ENCODE measurements at regions not wholly inside any gene's neighbourhood (a gene's known extent, or its start where the extent isn't known, plus 50 kb on each side); places are given as distances from the start of the nearest gene placed in this dataset.

DNA sequence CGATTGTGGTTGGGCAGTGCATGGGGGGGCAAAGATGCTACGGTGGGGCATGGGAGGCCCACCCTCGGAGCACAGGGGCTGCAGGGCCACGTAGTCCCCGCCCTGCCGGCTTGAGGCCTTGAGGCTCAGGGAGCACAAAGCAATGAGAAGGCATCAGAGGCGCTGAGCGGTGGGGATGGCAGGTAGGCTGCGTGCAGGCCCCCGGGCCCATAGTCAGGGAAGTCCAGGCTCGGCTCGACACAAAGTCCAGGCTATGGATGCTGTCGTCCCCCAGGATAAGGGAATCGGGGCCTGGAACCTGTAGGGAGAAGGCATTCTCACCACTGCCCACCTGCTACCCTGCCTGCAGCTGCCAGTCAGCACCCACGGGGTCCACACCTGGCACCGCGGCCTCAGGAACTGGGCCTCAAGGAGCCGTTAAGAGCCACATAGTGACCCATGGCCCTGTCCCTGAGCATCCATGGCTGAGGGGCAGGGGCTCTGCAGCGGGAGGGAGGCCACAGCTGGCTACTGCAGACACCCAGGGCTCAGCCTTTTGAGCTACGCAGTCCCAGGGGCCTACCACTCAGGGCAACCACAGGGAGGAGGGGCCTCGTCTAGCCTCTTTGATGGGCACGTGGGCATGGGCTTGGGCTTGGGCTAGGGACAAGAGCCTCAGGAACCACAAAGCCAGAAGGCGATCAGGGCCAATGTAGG is 179.7 kb downstream of the IGLL1 start:
- Histone ChIP-seq H3K4me3 (ENCODE audit: low read length) (no peak overlapping the region), H3K9me3 (ENCODE audit: insufficient read depth, low read depth, low read length) (no peaks in the 10 kb centered on the region), H3K27me3 (ENCODE audit: insufficient read depth, low read length) (no peaks in the 10 kb centered on the region), H3K4me1 (ENCODE audit: insufficient read depth, low read length) (no peaks in the 10 kb centered on the region), H3K9ac (ENCODE audit: low read depth, low read length) (no peak overlapping the region), H3K27ac (ENCODE audit: low read length) (no peak overlapping the region), H3K36me3 (ENCODE audit: insufficient read depth, low read depth, low read length) (no peaks in the 10 kb centered on the region)

DNA sequence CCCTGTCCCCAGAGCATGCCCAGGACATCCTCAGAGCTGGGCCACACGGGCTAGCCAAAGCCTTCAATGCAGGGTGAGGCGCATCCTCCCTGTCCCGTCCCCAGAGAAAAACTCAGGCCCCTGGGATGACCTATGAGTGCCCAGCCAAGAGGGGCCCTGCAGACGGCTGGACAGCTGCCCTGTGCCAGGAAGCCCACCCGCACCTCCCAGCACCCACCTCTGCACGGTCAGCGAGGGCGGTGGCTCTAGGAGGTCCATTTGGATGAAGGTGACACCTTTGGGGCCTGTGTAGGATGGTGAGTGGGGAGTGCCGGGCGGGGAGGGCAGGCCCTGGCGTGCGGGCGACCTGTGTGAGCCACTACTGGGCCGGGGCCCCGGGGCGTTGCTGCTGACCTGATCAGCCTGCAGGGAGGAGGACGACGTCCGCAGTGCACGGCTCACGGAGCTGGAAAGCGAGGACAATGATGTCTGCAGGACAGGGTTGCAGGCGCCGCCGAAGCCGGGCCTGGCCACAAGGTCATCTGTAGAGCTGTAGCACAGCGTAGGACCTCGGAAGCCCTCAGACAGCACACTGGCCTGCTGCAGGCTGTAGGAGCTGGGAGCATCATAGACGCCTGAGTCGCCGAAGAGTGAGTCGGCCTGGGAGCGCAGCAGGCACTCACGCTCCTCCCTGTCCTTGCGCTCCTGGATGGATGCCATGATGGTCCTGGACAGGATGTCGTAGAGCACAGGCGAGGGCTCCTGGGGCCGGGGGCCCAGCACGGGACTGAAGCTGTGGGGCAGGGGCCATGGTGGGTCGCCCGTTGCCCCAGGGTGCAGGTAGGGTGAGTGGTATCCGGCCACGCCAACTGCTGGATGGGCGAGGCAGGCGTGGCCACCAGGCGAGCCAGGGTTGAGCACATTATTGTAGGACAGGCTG is 180.5 kb downstream of the IGLL1 start:
- Histone ChIP-seq H3K27ac (ENCODE audit: low read length) (no peak overlapping the region), H3K4me3 (ENCODE audit: low read length) (no peak overlapping the region), H3K9me3 (ENCODE audit: insufficient read depth, low read depth, low read length) (no peaks in the 10 kb centered on the region), H3K27me3 (ENCODE audit: insufficient read depth, low read length) (no peaks in the 10 kb centered on the region), H3K9ac (ENCODE audit: low read depth, low read length) (no peak overlapping the region), H3K4me1 (ENCODE audit: insufficient read depth, low read length) (no peaks in the 10 kb centered on the region), H3K36me3 (ENCODE audit: insufficient read depth, low read depth, low read length) (no peaks in the 10 kb centered on the region)

DNA sequence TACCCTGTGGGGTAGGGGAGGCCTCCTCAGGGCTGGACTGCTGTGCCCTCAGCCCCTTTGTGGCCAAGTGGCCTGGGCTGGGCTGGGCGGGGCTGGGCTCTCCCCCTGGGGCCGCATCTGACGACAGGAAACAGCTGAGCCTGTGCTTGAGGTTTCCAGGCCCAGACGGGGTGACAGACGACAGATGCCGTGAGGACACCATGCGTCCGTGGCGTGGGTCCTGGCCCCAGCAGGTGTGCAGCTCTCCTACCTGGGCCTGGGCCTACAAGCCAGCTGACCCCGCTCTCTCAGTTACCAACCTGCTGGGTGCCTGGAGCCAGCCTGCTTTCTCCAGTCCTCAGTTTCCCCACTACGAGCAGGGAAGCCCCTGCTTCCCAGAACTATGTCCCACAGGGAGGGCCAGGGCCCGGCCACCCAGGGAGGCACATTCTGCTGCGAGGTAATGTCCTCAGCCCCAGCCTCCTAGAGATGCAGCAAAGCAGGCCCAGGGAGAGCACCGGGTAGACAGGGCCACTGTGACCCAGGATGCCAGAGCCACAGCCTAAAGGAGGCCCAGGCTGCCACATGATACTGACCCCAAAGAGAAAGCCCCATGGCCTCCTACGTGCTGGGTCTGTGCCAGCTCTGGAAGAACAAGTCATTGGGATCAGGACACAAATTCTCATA is 181.3 kb downstream of the IGLL1 start:
- H3K4me1 ChIP-seq (ENCODE audit: insufficient read depth, low read length) = no peaks in the 10 kb centered on the region
- H3K27me3 ChIP-seq (ENCODE audit: insufficient read depth, low read length) = no peaks in the 10 kb centered on the region
- H3K27ac ChIP-seq (ENCODE audit: low read length) = no peak overlapping the region

DNA sequence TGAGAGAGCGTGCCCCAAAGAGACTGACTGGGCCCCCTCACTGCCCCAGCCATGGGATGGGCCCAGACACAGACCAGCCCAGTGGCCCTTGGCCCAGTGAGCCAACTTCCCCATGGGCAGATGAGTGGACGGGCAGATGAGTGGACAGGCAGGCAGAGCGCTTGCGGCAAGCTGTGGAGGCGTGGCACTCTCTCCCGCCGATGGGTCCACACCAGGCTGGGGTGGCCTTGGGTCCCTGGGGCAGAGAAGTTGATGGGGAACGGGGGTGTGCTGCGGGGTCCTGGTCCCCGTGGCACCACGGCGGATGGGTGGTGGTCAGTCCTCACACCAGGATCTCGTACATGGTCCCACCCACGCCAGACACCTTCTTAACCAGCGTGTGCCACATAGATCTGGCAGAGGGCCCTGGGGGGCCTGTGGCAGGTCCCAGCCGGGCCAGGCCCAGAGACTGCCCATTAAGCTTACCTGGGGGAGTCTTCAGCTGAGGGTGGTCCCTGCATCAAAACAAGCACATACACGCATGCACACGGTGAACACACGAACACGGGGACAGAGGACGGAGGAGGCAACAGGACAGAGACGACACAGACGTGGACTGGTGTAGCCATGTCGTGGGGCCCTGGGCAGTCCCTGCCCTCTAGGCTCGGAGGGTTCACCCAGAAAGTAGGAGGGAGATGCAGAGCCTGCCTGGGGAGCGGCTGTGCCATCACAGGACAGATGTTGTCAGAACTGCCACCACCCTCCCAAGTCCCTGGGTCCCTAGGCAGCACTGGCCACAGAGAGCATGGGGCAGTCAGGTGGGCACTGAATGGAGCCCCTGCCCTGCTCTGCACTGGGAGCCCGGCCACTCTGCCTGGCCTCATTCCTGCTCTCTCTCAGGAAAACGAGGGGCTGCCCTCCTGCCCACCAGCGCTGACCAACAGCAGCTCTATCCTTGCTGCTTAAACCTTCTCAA is 182.2 kb downstream of the IGLL1 start:
- no peak overlapping the region for H3K27ac ChIP-seq (ENCODE audit: low read length)
- H3K4me3 ChIP-seq (ENCODE audit: low read length) = no peak overlapping the region
- no peak overlapping the region for H3K9ac ChIP-seq (ENCODE audit: low read depth, low read length)
- H3K9me3 ChIP-seq (ENCODE audit: insufficient read depth, low read depth, low read length) = no peaks in the 10 kb centered on the region
- H3K27me3 ChIP-seq (ENCODE audit: insufficient read depth, low read length) = no peaks in the 10 kb centered on the region
- H3K4me1 ChIP-seq (ENCODE audit: insufficient read depth, low read length) = no peaks in the 10 kb centered on the region
- no peaks in the 10 kb centered on the region for H3K36me3 ChIP-seq (ENCODE audit: insufficient read depth, low read depth, low read length)

More for the DNA sequence above, 181.3 kb downstream of the IGLL1 start:
- no peak overlapping the region for H3K4me3 ChIP-seq (ENCODE audit: low read length)
- H3K9me3 ChIP-seq (ENCODE audit: insufficient read depth, low read depth, low read length) = no peaks in the 10 kb centered on the region
- H3K36me3 ChIP-seq (ENCODE audit: insufficient read depth, low read depth, low read length) = no peaks in the 10 kb centered on the region
- H3K9ac ChIP-seq (ENCODE audit: low read depth, low read length) = no peak overlapping the region

DNA sequence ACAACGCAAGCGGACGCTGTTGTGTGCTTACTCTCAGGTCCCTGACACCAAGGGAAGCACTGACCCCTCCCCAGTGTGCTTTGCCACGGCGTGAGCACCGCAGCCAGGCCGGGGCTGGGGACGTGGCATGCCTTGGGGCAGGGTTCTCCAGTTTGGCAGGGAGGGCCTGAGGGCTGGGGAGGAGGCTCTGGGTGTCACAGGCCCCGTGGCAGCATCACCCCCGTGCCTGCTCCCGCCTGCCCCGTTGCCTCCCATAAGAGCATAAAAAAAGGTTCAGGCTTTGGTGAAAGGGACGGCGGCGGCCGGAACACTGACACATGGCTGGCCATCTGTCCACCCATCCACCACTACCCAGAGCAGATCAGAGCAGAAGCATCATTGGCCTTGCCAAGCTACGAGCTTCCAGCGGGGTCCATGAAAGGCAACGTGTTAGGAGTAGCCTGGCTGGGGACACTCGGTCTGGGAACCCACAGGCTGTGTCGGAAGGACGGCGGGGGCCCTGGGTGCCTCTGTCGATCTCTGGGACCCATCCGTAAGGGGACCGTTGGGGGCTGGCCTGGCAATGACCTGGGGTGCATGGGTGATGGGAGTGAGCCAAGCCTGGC is 183.0 kb downstream of the IGLL1 start:
- Histone ChIP-seq H3K9me3 (ENCODE audit: insufficient read depth, low read depth, low read length) (no peaks in the 10 kb centered on the region), H3K4me3 (ENCODE audit: low read length) (no peak overlapping the region), H3K9ac (ENCODE audit: low read depth, low read length) (no peak overlapping the region), H3K4me1 (ENCODE audit: insufficient read depth, low read length) (no peaks in the 10 kb centered on the region), H3K27ac (ENCODE audit: low read length) (no peak overlapping the region), H3K27me3 (ENCODE audit: insufficient read depth, low read length) (no peaks in the 10 kb centered on the region), H3K36me3 (ENCODE audit: insufficient read depth, low read depth, low read length) (no peaks in the 10 kb centered on the region)

DNA sequence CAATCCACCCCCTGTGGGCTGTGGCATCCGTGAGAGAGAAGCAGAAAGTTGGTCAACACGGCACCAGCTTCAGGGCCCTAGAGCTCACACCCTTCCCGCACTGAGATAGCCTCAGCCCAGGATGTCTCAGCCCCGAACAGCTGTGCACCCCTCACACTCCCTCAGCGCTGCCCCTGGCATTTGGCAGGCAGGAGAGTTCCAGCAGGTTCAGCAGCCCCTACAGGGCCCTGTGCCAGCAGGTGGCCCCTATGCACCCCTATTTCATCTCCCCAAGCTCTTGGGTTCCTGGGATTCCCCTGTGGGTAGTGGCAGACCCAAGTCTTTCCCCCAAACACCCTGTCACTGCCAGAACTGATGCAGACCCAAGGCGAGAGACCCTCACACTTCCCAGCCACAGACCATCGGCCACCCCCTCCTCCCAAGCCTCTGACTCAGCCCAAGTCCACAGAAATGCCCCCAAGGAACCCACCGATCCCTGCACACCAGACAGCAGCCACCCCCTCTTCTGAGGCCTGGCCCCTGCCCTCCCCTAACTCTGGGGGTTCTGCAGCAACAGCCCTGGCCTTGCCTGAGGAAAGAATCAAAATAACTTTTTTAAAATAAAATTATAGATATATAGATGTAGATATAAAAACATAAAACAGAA is 183.6 kb downstream of the IGLL1 start:
- no peaks in the 10 kb centered on the region for H3K9me3 ChIP-seq (ENCODE audit: insufficient read depth, low read depth, low read length)
- H3K36me3 ChIP-seq (ENCODE audit: insufficient read depth, low read depth, low read length) = no peaks in the 10 kb centered on the region
- H3K27ac ChIP-seq (ENCODE audit: low read length) = no peak overlapping the region
- H3K4me1 ChIP-seq (ENCODE audit: insufficient read depth, low read length) = no peaks in the 10 kb centered on the region
- no peak overlapping the region for H3K4me3 ChIP-seq (ENCODE audit: low read length)
- no peaks in the 10 kb centered on the region for H3K27me3 ChIP-seq (ENCODE audit: insufficient read depth, low read length)
- H3K9ac ChIP-seq (ENCODE audit: low read depth, low read length) = no peak overlapping the region

DNA sequence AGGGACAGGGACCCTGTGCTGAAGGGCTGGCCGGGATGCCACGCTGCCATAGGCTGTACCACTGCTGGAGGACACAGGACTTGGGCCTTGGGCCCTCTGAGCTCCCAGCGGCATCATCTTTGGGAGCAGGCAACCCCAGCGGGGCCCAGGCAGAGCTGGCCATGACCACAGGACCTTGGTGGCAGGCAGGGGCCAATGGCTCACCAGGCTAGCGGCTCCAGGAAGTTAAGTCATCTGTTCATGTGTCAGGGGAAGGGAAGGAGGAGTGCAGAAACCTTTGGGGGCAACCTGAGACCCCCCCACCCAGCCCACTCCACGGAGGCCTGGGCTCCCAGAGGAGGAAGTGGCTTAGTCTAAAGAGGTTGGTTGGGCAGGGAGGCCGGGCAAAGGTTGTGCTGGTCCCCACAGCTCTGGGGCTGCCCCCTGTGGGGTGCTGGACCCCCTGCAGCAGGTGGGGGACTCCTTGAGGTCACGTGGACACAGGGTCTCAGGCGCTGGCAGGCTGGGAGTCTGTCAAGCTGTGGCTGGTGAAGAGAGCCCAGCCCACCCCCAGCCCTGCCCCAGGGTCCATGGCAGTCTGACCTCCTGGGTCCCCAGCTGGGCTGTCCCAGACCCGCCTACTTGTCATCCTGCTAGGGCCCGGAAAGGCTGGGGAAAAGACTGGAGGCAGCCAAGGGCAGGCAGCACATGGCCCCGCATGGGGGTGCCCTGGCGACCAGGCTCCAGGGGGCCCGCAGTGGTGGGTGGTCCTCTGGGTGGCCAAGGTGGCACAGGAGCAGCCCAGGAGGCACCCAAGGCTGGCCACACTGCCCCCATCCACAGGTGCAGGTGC is 184.3 kb downstream of the IGLL1 start:
- no peak overlapping the region for H3K4me3 ChIP-seq (ENCODE audit: low read length)
- no peak overlapping the region for H3K9ac ChIP-seq (ENCODE audit: low read depth, low read length)
- H3K36me3 ChIP-seq (ENCODE audit: insufficient read depth, low read depth, low read length) = no peaks in the 10 kb centered on the region
- no peak overlapping the region for H3K27ac ChIP-seq (ENCODE audit: low read length)
- no peaks in the 10 kb centered on the region for H3K9me3 ChIP-seq (ENCODE audit: insufficient read depth, low read depth, low read length)
- H3K27me3 ChIP-seq (ENCODE audit: insufficient read depth, low read length) = no peaks in the 10 kb centered on the region
- no peaks in the 10 kb centered on the region for H3K4me1 ChIP-seq (ENCODE audit: insufficient read depth, low read length)

DNA sequence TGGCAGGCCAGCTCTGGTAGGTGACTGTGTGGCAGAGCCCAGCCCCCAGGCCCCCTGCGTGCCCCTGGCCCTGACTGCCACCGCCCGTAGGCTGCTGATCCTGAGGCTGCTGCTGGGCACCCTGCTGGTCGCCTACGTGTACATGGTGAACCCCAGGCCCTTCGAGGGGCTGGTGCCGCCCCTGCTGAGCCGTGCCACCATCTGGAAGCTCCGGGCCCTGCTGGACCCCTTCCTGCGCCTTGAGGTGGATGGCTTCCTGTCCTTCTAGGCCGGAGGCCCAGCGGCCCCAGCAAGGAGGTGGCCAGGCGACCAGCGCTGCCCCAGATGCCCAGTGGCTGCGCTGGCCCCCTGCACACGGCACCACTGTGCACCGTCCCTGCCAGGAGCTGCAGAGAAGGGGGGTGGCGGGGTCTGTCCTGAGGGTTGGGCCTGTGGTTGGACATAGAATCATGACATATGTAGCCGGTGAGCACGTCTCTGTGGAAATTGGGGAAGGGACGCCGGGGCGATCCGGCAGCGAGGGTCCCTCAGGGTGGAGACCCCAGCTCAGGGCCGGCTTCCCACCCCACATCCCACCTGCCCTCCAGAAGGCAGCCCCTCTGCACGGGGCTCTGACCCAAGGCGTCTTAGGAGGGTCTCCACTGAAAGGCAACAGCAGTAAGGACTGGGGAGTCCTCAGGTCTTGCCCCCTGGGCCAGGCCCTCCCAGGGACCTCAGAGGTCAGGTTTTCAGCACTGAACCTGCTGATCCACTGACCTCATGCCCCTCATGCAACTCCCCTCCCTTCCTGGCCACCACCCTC is 185.4 kb downstream of the IGLL1 start:
- no peak overlapping the region for H3K4me3 ChIP-seq (ENCODE audit: low read length)
- H3K9ac ChIP-seq (ENCODE audit: low read depth, low read length) = no peak overlapping the region
- no peak overlapping the region for H3K27ac ChIP-seq (ENCODE audit: low read length)
- no peaks in the 10 kb centered on the region for H3K4me1 ChIP-seq (ENCODE audit: insufficient read depth, low read length)
- H3K36me3 ChIP-seq (ENCODE audit: insufficient read depth, low read depth, low read length) = no peaks in the 10 kb centered on the region
- no peaks in the 10 kb centered on the region for H3K27me3 ChIP-seq (ENCODE audit: insufficient read depth, low read length)
- no peaks in the 10 kb centered on the region for H3K9me3 ChIP-seq (ENCODE audit: insufficient read depth, low read depth, low read length)

DNA sequence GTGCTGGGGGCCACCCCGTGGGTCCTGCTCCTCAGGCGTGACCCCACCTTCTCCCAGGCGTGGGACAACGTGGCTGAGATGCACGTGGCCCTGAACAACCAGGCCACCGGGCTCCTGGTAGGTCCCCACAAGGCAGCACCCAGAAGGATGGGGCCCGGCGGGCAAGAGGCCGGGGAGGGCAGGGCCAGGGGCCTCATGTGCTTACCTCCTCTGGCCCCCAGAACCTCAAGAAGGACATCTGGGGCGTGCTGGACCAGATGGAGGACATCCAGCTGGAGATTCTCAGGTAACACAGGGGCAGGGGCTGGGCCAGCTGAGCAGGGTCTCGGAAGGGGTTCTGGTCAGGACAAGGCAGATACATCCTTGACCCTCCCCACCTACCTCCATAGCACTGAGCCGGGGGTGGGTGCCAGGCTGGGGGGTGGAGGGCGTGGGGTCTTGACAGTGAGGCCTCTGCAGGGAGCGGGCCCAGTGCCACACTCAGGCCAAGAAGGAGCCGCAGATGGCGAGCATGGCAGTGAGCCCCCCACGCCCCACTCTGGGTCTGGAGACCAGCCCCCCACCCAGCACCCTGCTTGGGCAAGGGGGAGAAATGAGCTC is 186.3 kb downstream of the IGLL1 start:
- Histone ChIP-seq H3K9ac (ENCODE audit: low read depth, low read length) (no peak overlapping the region), H3K9me3 (ENCODE audit: insufficient read depth, low read depth, low read length) (no peaks in the 10 kb centered on the region), H3K27me3 (ENCODE audit: insufficient read depth, low read length) (no peaks in the 10 kb centered on the region), H3K4me3 (ENCODE audit: low read length) (no peak overlapping the region), H3K4me1 (ENCODE audit: insufficient read depth, low read length) (no peaks in the 10 kb centered on the region), H3K36me3 (ENCODE audit: insufficient read depth, low read depth, low read length) (no peaks in the 10 kb centered on the region), H3K27ac (ENCODE audit: low read length) (no peak overlapping the region)

Measured in iPS-20b (cell line).